CD4-positive, alpha-beta T cell (primary cell): ENCODE measurements at regions not wholly inside any gene's neighbourhood (a gene's known extent, or its start where the extent isn't known, plus 50 kb on each side); places are given as distances from the start of the nearest gene placed in this dataset.

Experiments used
- ATAC-seq: fragments of 200-7000 bp; cut with Tn5 transposase; one replicate; pipeline ENCODE4 v1.10.0; 2022; ENCODE audit warnings: mild to moderate bottlenecking; ENCODE audit not compliant: poor library complexity
- CTCF ChIA-PET: fragments of 350-600 bp; sonication (Branson Sonifier 250); formaldehyde crosslinking; loops from one replicate; lab custom pipeline; 2021; ENCODE audit warnings: antibody characterized with exemption, inconsistent platforms; lab: Charles Lee
- POLR2A ChIA-PET: fragments of 350-600 bp; sonication (Branson Sonifier 250); formaldehyde crosslinking; loops from one replicate; lab custom pipeline; 2021; ENCODE audit warnings: antibody characterized with exemption, inconsistent platforms; lab: Charles Lee
- DNase-seq, 14 experiments: peaks; one replicate each; pipeline ENCODE4 v3.0.0-alpha.2; 2013 to 2020; ENCODE audit warnings: mixed read lengths in 2 of 14
- H3K27ac ChIP-seq, 2 donors: one replicate each; pipeline versions ENCODE4 v1.5.1 to v1.7.0; 2013; ENCODE audit warnings: low read length in 2 of 2, low read depth in 1 of 2, mild to moderate bottlenecking in 1 of 2
- H3K27me3 ChIP-seq, 2 experiments: 1 replicate in 1 of 2; 2 replicates in 1 of 2; pipeline versions ENCODE4 v1.6.1 to v1.7.0; 2013; ENCODE audit warnings: low read length in 2 of 2, control low read depth in 1 of 2, mild to moderate bottlenecking in 1 of 2, moderate library complexity in 1 of 2; ENCODE audit not compliant: insufficient read depth in 2 of 2, control insufficient read depth in 1 of 2
- H3K36me3 ChIP-seq: one replicate; pipeline ENCODE4 v1.6.1; 2013; ENCODE audit warnings: low read length, control low read depth; ENCODE audit not compliant: insufficient read depth
- H3K4me1 ChIP-seq: one replicate; pipeline ENCODE4 v1.6.1; 2013; ENCODE audit warnings: low read length, control low read depth; ENCODE audit not compliant: insufficient read depth
- H3K4me3 ChIP-seq: one replicate; pipeline ENCODE4 v1.5.1; 2013; ENCODE audit warnings: mild to moderate bottlenecking, low read length, moderate library complexity
- H3K9me3 ChIP-seq, 2 experiments: 1 replicate in 1 of 2; 2 replicates in 1 of 2; pipeline versions ENCODE4 v1.6.1 to v1.7.0; 2013; ENCODE audit warnings: low read length in 2 of 2, mild to moderate bottlenecking in 2 of 2, control low read depth in 1 of 2, moderate library complexity in 1 of 2; ENCODE audit not compliant: control insufficient read depth in 1 of 2, insufficient read depth in 1 of 2
- H3K27ac Mint-ChIP-seq: one replicate; pipeline ENCODE4 v1.8.0; 2020; ENCODE audit warnings: mixed read lengths
- H3K27me3 Mint-ChIP-seq: one replicate; pipeline ENCODE4 v1.8.0; 2021; ENCODE audit warnings: mixed read lengths
- H3K36me3 Mint-ChIP-seq: one replicate; pipeline ENCODE4 v1.8.0; 2021; ENCODE audit warnings: low read depth, mixed read lengths
- H3K4me1 Mint-ChIP-seq: one replicate; pipeline ENCODE4 v1.8.0; 2021; ENCODE audit warnings: low read depth, mixed read lengths
- H3K4me3 Mint-ChIP-seq: one replicate; pipeline ENCODE4 v1.8.0; 2020; ENCODE audit warnings: mild to moderate bottlenecking, mixed read lengths
- H3K9me3 Mint-ChIP-seq: one replicate; pipeline ENCODE4 v1.8.0; 2020; ENCODE audit warnings: mixed read lengths
- intact Hi-C, 2 experiments: fragments of 100-400 bp; cut with DNase I in 1 of 2; cut with micrococcal nuclease in 1 of 2; formaldehyde crosslinking; loops; one replicate each; pipeline versions ENCODE4 v1.15.1 to v1.9.0; 2023 to 2025; cut with DNase I, micrococcal nuclease
- TF ChIP-seq, protein P1 (sequence below): fragments of 200-600 bp; IDR thresholded peaks from one replicate; pipeline ENCODE4 v1.8.0; 2022; ENCODE audit warnings: antibody characterized with exemption, mild to moderate bottlenecking

- CTCF ChIA-PET = no interaction called here
- POLR2A ChIA-PET = no interaction called here
- no peaks in the 10 kb centered on the region for H3K36me3 Mint-ChIP-seq
Observed at GRCh38 chr11:41954034-41954433, 494.6 kb upstream of the LRRC4C start.

GRCh38 chr11:41955066-41955465 is 495.6 kb upstream of the LRRC4C start:
- Mint-ChIP-seq H3K27ac (no peak overlapping the region), H3K27me3 (no peaks in the 10 kb centered on the region), H3K36me3 (no peaks in the 10 kb centered on the region), H3K4me1 (no peaks in the 10 kb centered on the region), H3K9me3 (peaks cover 22% of the 10 kb centered on the region), H3K4me3 (no peak overlapping the region)
- intact Hi-C loops = no loop called here
- ChIA-PET CTCF (no interaction called here), POLR2A (no interaction called here)
- no peak overlapping the region for H3K27ac ChIP-seq
- H3K9me3 ChIP-seq = peaks cover 0 to 29% of the 10 kb centered on the region in 2 experiments
- H3K4me1 ChIP-seq = no peaks in the 10 kb centered on the region
- no peaks in the 10 kb centered on the region for H3K36me3 ChIP-seq
- ATAC-seq = no peak
- no peak for DNase-seq
- no peaks in the 10 kb centered on the region for H3K27me3 ChIP-seq
- H3K4me3 ChIP-seq = no peak overlapping the region
- TF ChIP-seq, protein P1, sequence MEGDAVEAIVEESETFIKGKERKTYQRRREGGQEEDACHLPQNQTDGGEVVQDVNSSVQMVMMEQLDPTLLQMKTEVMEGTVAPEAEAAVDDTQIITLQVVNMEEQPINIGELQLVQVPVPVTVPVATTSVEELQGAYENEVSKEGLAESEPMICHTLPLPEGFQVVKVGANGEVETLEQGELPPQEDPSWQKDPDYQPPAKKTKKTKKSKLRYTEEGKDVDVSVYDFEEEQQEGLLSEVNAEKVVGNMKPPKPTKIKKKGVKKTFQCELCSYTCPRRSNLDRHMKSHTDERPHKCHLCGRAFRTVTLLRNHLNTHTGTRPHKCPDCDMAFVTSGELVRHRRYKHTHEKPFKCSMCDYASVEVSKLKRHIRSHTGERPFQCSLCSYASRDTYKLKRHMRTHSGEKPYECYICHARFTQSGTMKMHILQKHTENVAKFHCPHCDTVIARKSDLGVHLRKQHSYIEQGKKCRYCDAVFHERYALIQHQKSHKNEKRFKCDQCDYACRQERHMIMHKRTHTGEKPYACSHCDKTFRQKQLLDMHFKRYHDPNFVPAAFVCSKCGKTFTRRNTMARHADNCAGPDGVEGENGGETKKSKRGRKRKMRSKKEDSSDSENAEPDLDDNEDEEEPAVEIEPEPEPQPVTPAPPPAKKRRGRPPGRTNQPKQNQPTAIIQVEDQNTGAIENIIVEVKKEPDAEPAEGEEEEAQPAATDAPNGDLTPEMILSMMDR = no peak

More at GRCh38 chr11:41954034-41954433, 494.6 kb upstream of the LRRC4C start:
- DNase-seq (no peak), ATAC-seq (no peak)
- Histone ChIP-seq H3K4me1 (no peaks in the 10 kb centered on the region), H3K9me3 (peaks cover 0 to 27% of the 10 kb centered on the region in 2 experiments), H3K4me3 (no peak overlapping the region), H3K27ac (no peak overlapping the region), H3K27me3 (no peaks in the 10 kb centered on the region), H3K36me3 (no peaks in the 10 kb centered on the region)
- no peaks in the 10 kb centered on the region for H3K4me1 Mint-ChIP-seq
- H3K27ac Mint-ChIP-seq = no peak overlapping the region
- peaks cover 22% of the 10 kb centered on the region for H3K9me3 Mint-ChIP-seq
- H3K27me3 Mint-ChIP-seq = no peaks in the 10 kb centered on the region
- H3K4me3 Mint-ChIP-seq = no peak overlapping the region
- TF ChIP-seq, protein P1 = no peak
- intact Hi-C loops = no loop called here

GRCh38 chr11:41955635-41956400 is 496.4 kb upstream of the LRRC4C start:
- Mint-ChIP-seq H3K27me3 (no peaks in the 10 kb centered on the region), H3K4me3 (no peak overlapping the region), H3K9me3 (peaks cover 26% of the 10 kb centered on the region)

More at GRCh38 chr11:41955635-41956400, 496.4 kb upstream of the LRRC4C start:
- intact Hi-C loops = no loop called here
- Histone ChIP-seq H3K9me3 (peaks cover 0 to 29% of the 10 kb centered on the region in 2 experiments), H3K27ac (no peak overlapping the region), H3K36me3 (no peaks in the 10 kb centered on the region), H3K4me1 (no peaks in the 10 kb centered on the region), H3K27me3 (no peaks in the 10 kb centered on the region), H3K4me3 (no peak overlapping the region)
- no peak for DNase-seq
- ChIA-PET POLR2A (no interaction called here), CTCF (no interaction called here)
- Mint-ChIP-seq H3K36me3 (no peaks in the 10 kb centered on the region), H3K4me1 (no peaks in the 10 kb centered on the region), H3K27ac (no peak overlapping the region)
- no peak for ATAC-seq
- TF ChIP-seq, protein P1 = no peak
